ENCODE measurements at regions not wholly inside any gene's neighbourhood (a gene's known extent, or its start where the extent isn't known, plus 50 kb on each side); places are given as distances from the start of the nearest gene placed in this dataset.
"Not testable (repeated sequence)": the region's sequence is repeated elsewhere in the genome, so short reads cannot be mapped to it uniquely, and the experiment has no call there.

- no peak for DNase-seq
Measured at GRCh38 chr6:112522587-112522986, 175.5 kb downstream of the RFPL4B start.

GRCh38 chr6:112524071-112524470 lies 176.9 kb downstream of the RFPL4B start:
- DNase-seq, result no peak

GRCh38 chr6:112525749-112526148 lies 178.6 kb downstream of the RFPL4B start:
- no peak for DNase-seq

- no peak for DNase-seq
Measured at GRCh38 chr6:112526594-112526993, 179.5 kb downstream of the RFPL4B start.

DNA sequence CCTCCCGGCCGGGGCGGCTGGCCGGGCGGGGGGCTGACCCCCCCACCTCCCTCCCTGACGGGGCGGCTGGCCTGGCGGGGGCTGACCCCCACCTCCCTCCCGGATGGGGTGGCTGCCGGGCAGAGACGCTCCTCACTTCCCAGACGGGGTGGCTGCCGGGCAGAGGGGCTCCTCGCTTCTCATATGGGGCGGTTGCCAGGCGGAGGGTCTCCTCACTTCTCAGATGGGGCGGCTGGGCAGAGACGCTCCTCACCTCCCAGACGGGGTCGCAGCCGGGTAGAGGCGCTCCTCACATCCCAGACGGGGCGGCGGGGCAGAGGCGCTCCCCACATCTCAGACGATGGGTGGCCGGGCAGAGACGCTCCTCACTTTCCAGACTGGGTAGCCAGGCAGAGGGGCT lies 181.2 kb downstream of the RFPL4B start:
- DNase-seq, result not testable (repeated sequence)

DNA sequence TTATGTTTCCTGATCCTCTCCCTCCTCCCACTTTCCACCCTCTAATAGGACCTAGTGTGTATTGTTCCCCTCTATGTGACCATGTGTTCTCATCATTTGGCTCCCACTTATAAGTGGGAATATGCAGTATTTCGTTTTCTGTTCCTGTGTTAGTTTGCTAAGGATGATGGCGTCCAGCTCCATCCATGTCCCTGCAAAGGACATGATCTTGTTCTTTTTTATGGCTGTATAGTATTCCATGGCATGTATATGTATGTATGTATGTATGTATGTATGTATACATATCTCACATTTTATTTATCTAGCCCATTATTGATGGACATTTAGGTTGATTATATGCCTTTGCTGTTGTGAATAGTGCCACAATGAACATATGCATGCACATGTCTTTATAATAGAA lies 188.7 kb downstream of the RFPL4B start:
- no peak for DNase-seq

- DNase-seq, result no peak
Measured at GRCh38 chr6:112539355-112539754, 192.2 kb downstream of the RFPL4B start.

GRCh38 chr6:112541847-112542246 lies 194.7 kb downstream of the RFPL4B start:
- not testable (repeated sequence) for DNase-seq

DNA sequence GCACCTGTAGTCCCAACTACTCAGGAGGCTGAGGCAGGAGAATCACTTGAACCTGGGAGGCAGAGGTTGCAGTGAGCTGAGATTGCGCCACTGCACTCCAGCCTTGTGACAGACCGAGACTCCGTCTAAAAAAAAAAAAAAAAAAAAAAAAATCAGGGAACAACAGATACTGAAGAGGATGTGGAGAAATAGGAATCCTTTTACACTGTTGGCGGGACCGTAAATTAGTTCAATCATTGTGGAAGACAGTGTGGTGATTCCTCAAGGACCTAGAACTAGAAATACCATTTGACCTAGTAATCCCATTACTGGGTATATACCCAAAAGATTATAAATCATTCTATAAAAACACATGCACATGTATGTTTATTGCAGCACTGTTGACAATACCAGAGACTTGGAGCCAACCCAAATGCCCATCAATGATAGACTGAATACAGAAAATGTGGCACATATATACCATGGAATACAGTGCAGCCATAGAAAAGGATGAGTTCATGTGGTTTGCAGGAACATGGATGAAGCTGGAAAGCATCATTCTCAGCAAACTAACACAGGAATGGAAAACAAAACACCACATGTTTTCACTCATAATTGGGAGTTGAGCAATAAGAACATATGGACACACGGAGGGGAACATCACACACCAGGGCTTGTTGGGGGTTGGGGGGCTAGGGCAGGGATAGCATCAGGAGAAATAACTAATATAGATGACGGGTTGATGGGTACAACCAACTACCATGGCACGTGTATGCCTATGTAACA lies 200.4 kb downstream of the RFPL4B start:
- not testable (repeated sequence) for DNase-seq

DNA sequence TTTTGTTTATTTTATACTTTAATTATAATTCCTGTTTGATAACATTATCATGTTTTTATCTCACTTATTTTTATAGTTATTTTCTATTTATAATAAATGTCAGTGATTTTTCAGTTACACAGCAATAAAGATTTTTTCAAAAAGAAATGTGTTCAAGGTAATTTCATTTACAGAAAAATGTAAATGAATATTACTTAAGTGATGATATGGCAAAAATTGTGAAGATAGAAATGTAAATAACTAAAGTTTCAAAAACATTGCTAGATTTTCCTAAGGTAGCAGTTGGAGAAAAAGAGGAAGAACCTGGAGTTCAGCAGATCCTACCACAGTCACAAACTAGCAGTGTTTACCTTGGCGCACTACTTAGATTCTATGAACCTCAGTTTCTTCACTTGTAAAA lies 202.6 kb downstream of the RFPL4B start:
- DNase-seq, result no peak

- DNase-seq, result no peak
Measured at GRCh38 chr6:112557435-112557834, 210.3 kb downstream of the RFPL4B start.

- DNase-seq, result no peak
Measured at GRCh38 chr6:112557961-112558360, 210.8 kb downstream of the RFPL4B start.

GRCh38 chr6:112560651-112561050 lies 213.5 kb downstream of the RFPL4B start:
- no peak for DNase-seq

DNA sequence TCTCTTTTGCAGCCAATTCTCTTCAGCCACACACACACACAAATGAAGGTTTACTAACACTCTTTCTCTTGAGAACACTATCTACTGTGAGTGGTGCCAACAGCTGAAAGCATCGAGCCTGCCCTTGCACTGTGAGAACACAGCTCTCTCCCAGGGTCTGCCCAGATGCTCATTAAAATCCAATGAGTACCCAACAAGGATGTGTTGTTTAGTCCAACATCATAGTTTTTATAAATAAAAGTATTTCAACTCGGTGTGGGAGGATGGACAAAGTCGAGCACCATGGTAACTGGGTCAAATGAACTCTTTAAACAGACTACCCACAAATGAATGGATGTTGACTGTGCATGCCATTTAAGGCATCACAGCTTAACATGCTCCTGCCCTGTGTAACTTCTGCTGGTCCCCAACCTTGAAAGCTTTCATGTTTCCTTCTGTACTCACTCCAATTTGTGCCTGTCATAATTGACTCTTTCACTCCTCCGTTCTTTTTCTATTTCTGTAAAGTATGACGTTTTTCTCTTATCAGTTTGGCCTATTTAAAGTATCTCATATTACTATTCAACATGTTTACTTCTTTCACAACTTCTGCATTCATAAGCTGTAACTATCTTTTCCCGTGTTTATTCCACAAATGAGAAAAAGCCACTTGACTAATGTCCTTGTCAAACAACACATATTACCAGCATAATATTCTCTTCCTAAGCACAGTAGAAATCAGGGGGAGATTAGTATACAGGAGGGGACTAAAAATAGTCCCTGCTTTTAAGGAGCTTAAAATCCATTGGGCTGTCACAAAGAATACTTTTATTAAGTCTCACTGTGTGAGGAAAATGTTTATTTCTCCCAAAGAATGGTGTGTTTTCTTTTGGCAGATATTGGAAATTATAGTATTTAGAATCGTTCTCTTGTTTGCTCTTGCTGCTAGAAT lies 215.4 kb downstream of the RFPL4B start:
- no peak for DNase-seq

DNA sequence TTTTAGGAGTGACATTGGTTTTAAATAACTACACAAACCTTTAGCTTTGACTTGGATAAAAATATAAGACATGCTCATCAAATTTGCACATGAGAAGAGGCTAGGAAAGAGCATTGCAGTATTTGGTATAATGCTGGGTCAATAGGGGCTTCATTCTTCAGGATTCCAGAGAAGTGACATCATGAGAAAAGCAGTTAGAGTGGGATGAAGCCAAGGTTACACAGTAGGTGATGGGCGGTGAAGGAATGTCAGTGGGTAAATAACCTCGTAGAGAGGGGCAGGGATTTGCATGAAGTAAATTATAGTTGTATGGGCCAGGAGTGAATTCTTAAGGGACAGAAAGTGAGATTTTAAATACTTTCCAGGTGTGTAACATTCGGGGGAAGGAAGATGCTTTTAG lies 216.2 kb downstream of the RFPL4B start:
- DNase-seq, result no peak

DNA sequence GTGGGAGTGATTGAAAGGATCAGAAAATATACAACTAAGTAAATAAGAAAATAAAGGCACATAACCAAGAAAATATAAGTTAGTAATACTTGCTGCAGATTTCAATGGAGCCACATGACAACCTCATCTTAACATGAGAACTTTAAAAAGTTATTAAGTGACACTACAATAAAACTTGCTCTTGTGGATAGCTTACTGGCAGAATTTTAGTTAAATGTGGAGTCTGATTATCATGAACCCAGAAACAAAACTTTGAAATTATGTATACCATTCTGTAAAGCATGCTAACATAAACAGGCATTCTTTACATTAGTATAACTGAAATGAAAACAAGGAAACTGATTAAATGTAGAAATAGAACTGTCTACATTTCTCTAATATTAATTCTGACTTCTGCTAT lies 220.9 kb downstream of the RFPL4B start:
- no peak for DNase-seq

- no peak for DNase-seq
Measured at GRCh38 chr6:112571488-112572270, 224.5 kb downstream of the RFPL4B start.

- DNase-seq, result no peak
Measured at GRCh38 chr6:112574190-112574589, 227.1 kb downstream of the RFPL4B start.

DNA sequence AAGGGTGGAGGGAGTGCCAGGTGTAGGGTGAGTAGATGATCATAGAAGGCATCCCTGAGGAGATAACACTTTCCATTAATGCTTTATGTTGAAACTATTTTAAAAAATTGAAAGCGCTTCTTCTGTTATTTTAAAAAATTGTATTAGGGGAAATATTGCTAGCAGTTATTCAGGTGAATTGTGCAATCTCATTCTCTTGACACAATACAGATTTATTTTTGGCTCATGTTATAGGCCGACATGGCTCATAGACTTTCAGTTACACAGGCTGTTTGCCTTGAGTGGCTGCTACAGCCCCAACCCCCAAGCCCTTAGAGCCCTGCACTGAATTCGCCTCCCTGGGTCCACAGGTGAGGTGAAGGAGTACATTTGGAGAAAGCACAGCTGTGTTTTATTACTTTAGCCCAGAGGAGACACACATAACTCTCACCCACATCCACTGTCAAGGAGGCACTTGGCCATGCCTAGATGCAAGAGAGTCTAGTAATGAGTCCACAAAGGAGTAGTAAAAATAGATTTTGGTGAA lies 228.2 kb downstream of the RFPL4B start:
- DNase-seq, result no peak

GRCh38 chr6:112576423-112576822 lies 229.3 kb downstream of the RFPL4B start:
- no peak for DNase-seq

GRCh38 chr6:112579601-112580000 lies 232.5 kb downstream of the RFPL4B start:
- DNase-seq, result no peak

GRCh38 chr6:112581015-112581414 lies 233.9 kb downstream of the RFPL4B start:
- no peak for DNase-seq

DNA sequence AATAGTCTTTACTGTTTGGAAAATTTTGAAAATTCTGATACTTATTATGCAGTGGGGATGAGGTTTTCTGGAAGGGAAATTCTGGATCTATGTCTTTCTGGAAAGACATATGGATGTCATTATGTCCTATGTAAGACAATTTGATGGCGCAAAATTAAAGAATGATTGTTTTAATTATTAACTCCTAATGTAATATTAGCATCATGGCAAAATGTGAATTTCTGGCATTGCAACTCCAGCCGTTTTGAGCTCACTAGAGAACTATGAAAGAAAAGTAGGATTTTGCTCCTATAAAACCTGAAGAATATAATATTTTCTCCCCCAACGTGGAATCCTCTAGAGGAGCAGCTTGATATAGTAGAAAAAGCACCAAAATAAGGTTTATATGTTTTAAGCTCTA lies 243.2 kb downstream of the RFPL4B start:
- no peak for DNase-seq

Measured in activated gamma-delta T cell treated with Interleukin-2 at 50 U/mL for 16 hours (primary cell).